Breast epithelium (tissue), 4 donors: ENCODE measurements at regions not wholly inside any gene's neighbourhood (a gene's known extent, or its start where the extent isn't known, plus 50 kb on each side); places are given as distances from the start of the nearest gene placed in this dataset.

Source experiments
- DNase-seq, 2 donors: peaks; one replicate each; pipeline ENCODE4 v3.0.0-alpha.2; 2019; ENCODE audit warnings: low spot score in 2 of 2
- H3K27ac ChIP-seq, 2 donors: fragments of 200-600 bp; sonication (generic) in 1 of 2; one replicate each; pipeline ENCODE4 v1.5.1; 2016 to 2019; ENCODE audit warnings: mild to moderate bottlenecking in 1 of 2
- H3K27me3 ChIP-seq, 2 donors: fragments of 200-600 bp; sonication (generic) in 1 of 2; one replicate each; pipeline versions ENCODE4 v1.5.1 to v1.6.0; 2017 to 2019; ENCODE audit warnings: control low read depth in 1 of 2, mild to moderate bottlenecking in 1 of 2
- H3K36me3 ChIP-seq: fragments of 200-600 bp; one replicate; pipeline ENCODE4 v1.5.1; 2019
- H3K4me1 ChIP-seq, 2 donors: fragments of 200-600 bp; sonication (generic); one replicate each; pipeline ENCODE4 v1.5.1; 2016 to 2019; ENCODE audit warnings: control low read depth in 1 of 2
- H3K4me3 ChIP-seq, 3 donors: fragments of 200-600 bp; sonication (generic); 1 replicate in 2 of 3; 2 replicates in 1 of 3; pipeline ENCODE4 v1.5.1; 2016 to 2019; ENCODE audit warnings: mild to moderate bottlenecking in 3 of 3, moderate library complexity in 2 of 3
- H3K9me3 ChIP-seq, 2 donors: fragments of 200-600 bp; sonication (generic) in 1 of 2; one replicate each; pipeline ENCODE4 v1.5.1; 2016 to 2019; ENCODE audit warnings: control low read depth in 1 of 2
- POLR2A ChIP-seq: fragments of 450-650 bp; IDR thresholded peaks from one replicate; pipeline ENCODE4 v1.6.1; 2016; ENCODE audit warnings: antibody characterized with exemption, mild to moderate bottlenecking, moderate library complexity
- POLR2AphosphoS5 ChIP-seq, 3 donors: sonication (generic); formaldehyde crosslinking; IDR thresholded peaks; one replicate each; pipeline ENCODE4 v1.6.1; 2017; ENCODE audit warnings: antibody characterized with exemption in 3 of 3
- intact Hi-C: fragments of 100-400 bp; cut with DNase I; formaldehyde crosslinking; loops from one replicate; pipeline ENCODE4 v1.15.1; 2023; ENCODE audit warnings: low total_unique reads
- TF ChIP-seq, protein P1 (sequence below), 3 donors: fragments of 450-650 bp; IDR thresholded peaks; one replicate each; pipeline ENCODE4 v1.5.1; 2016 to 2017; ENCODE audit warnings: antibody characterized with exemption in 3 of 3, mild to moderate bottlenecking in 3 of 3, moderate library complexity in 3 of 3

GRCh38 chr1:178644308-178645120 is 80.5 kb upstream of the RALGPS2 start:
- Histone ChIP-seq H3K4me3 (no peak overlapping the region), H3K36me3 (no peaks in the 10 kb centered on the region), H3K4me1 (no peaks in the 10 kb centered on the region), H3K9me3 (no peaks in the 10 kb centered on the region), H3K27me3 (no peaks in the 10 kb centered on the region), H3K27ac (no peak overlapping the region)
- no peak for DNase-seq
- intact Hi-C loops: no loop called here
- TF ChIP-seq, protein P1, sequence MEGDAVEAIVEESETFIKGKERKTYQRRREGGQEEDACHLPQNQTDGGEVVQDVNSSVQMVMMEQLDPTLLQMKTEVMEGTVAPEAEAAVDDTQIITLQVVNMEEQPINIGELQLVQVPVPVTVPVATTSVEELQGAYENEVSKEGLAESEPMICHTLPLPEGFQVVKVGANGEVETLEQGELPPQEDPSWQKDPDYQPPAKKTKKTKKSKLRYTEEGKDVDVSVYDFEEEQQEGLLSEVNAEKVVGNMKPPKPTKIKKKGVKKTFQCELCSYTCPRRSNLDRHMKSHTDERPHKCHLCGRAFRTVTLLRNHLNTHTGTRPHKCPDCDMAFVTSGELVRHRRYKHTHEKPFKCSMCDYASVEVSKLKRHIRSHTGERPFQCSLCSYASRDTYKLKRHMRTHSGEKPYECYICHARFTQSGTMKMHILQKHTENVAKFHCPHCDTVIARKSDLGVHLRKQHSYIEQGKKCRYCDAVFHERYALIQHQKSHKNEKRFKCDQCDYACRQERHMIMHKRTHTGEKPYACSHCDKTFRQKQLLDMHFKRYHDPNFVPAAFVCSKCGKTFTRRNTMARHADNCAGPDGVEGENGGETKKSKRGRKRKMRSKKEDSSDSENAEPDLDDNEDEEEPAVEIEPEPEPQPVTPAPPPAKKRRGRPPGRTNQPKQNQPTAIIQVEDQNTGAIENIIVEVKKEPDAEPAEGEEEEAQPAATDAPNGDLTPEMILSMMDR (IDR thresholded peaks at IDR 0.05): no peak
- TF ChIP-seq POLR2A: no peak
- TF ChIP-seq POLR2AphosphoS5 (IDR thresholded peaks at IDR 0.05): no peak

- intact Hi-C loops: no loop called here
- TF ChIP-seq, protein P1 (IDR thresholded peaks at IDR 0.05): no peak
- TF ChIP-seq POLR2A (no peak), POLR2AphosphoS5 (IDR thresholded peaks at IDR 0.05) (no peak)
- no peaks in the 10 kb centered on the region for H3K36me3 ChIP-seq
- no peaks in the 10 kb centered on the region for H3K4me1 ChIP-seq
- H3K27ac ChIP-seq: no peak overlapping the region
- no peak for DNase-seq
- H3K27me3 ChIP-seq: no peaks in the 10 kb centered on the region
- H3K4me3 ChIP-seq: no peak overlapping the region
- H3K9me3 ChIP-seq: no peaks in the 10 kb centered on the region
Measured at GRCh38 chr1:178645157-178645807, 79.8 kb upstream of the RALGPS2 start.

- Histone ChIP-seq H3K9me3 (no peaks in the 10 kb centered on the region), H3K4me1 (no peaks in the 10 kb centered on the region), H3K27ac (no peak overlapping the region), H3K27me3 (no peaks in the 10 kb centered on the region), H3K36me3 (no peaks in the 10 kb centered on the region), H3K4me3 (no peak overlapping the region)
- TF ChIP-seq POLR2A (no peak), POLR2AphosphoS5 (IDR thresholded peaks at IDR 0.05) (no peak)
- TF ChIP-seq, protein P1 (IDR thresholded peaks at IDR 0.05): no peak
- no peak for DNase-seq
- intact Hi-C loops: no loop called here
Measured at GRCh38 chr1:178645808-178646200, 79.2 kb upstream of the RALGPS2 start.

GRCh38 chr1:178646821-178647220 is 78.2 kb upstream of the RALGPS2 start:
- TF ChIP-seq POLR2A: no peak
- TF ChIP-seq, protein P1 (IDR thresholded peaks at IDR 0.05): no peak
- TF ChIP-seq POLR2AphosphoS5 (IDR thresholded peaks at IDR 0.05): no peak

DNA sequence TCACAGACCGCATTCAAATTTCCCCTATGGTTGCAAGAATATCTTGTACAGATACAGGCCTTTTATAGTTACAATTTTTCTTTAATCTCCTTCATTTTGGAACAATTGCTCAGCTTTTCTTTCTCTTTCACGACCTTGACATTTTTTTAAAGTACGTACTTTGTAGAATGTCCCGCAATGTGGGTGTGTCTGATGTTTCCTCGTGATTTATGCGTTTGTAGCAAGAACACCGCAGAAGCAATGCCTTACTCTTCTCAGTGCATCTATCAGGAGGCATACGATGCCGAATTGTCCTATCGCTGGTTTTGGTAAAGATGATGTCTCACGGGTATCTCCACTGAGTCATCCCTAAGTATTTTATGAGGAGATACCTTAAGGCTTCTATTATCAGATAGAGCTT is 76.9 kb upstream of the RALGPS2 start:
- DNase-seq: no peak
- TF ChIP-seq POLR2AphosphoS5 (IDR thresholded peaks at IDR 0.05) (no peak), POLR2A (no peak)
- TF ChIP-seq, protein P1 (IDR thresholded peaks at IDR 0.05): no peak
- no peaks in the 10 kb centered on the region for H3K9me3 ChIP-seq
- intact Hi-C loops: no loop called here
- no peak overlapping the region for H3K27ac ChIP-seq
- no peaks in the 10 kb centered on the region for H3K27me3 ChIP-seq
- no peak overlapping the region for H3K4me3 ChIP-seq
- H3K4me1 ChIP-seq: no peaks in the 10 kb centered on the region
- no peaks in the 10 kb centered on the region for H3K36me3 ChIP-seq

More at GRCh38 chr1:178646821-178647220, 78.2 kb upstream of the RALGPS2 start:
- intact Hi-C loops: no loop called here
- Histone ChIP-seq H3K27ac (no peak overlapping the region), H3K9me3 (no peaks in the 10 kb centered on the region), H3K4me1 (no peaks in the 10 kb centered on the region), H3K27me3 (no peaks in the 10 kb centered on the region), H3K4me3 (no peak overlapping the region), H3K36me3 (no peaks in the 10 kb centered on the region)
- DNase-seq: no peak
